ENCODE measurements at regions not wholly inside any gene's neighbourhood (a gene's known extent, or its start where the extent isn't known, plus 50 kb on each side); places are given as distances from the start of the nearest gene placed in this dataset.

- no peak for TF ChIP-seq CTCF (conservative IDR thresholded peaks at IDR 0.05; ENCODE audit: low read depth, low read length)
- TF ChIP-seq EZH2 (IDR thresholded peaks at IDR 0.05; ENCODE audit: borderline replicate concordance, low read depth, low read length, poor library complexity, severe bottlenecking): no peak
These were observed 65.6 kb upstream of the SESN3 start for GRCh38 chr11:95296621-95297025.

Data from A673 (cell line).